HL-60 (cell line): ENCODE measurements at regions not wholly inside any gene's neighbourhood (a gene's known extent, or its start where the extent isn't known, plus 50 kb on each side); places are given as distances from the start of the nearest gene placed in this dataset.

Source experiments
- CTCF ChIP-seq: IDR thresholded peaks from one replicate; pipeline ENCODE4 v1.5.1; 2011; ENCODE audit warnings: low read length, control low read depth, inconsistent platforms; ENCODE audit not compliant: insufficient read depth
- GABPA ChIP-seq: IDR thresholded peaks from 2 replicates; pipeline ENCODE4 v1.6.1; 2012; ENCODE audit warnings: low read depth
- POLR2AphosphoS5 ChIP-seq: IDR thresholded peaks from 2 replicates; pipeline ENCODE4 v1.6.1; 2012; ENCODE audit warnings: low read depth
- REST ChIP-seq: IDR thresholded peaks from 2 replicates; pipeline ENCODE4 v1.6.1; 2012; ENCODE audit warnings: low read depth; ENCODE audit not compliant: insufficient replicate concordance
- SPI1 ChIP-seq: IDR thresholded peaks from 2 replicates; pipeline ENCODE4 v1.6.1; 2012; ENCODE audit warnings: low read depth, mild to moderate bottlenecking, borderline replicate concordance

- TF ChIP-seq CTCF (no peak), POLR2AphosphoS5 (no peak), REST (no peak), GABPA (no peak), SPI1 (no peak)
These were observed 106.5 kb downstream of the TMEM170B start for GRCh38 chr6:11644071-11644470.
